ENCODE measurements at regions not wholly inside any gene's neighbourhood (a gene's known extent, or its start where the extent isn't known, plus 50 kb on each side); places are given as distances from the start of the nearest gene placed in this dataset. TPM values are rescaled to one million over a fixed set of nuclear protein-coding genes. Genes with fewer than 3 reads are reported as not detected.

- Histone ChIP-seq H4K20me1 (ENCODE audit: low read depth) (no peaks in the 10 kb centered on the region), H3K4me2 (peak overlapping the region; percentile 16), H3F3A (ENCODE audit: low read depth) (peaks cover 8% of the 10 kb centered on the region), H3K4me1 (peaks cover 23% of the 10 kb centered on the region), H3K27me3 (no peaks in the 10 kb centered on the region), H3K4me3 (no peak overlapping the region), H3K9me3 (ENCODE audit: low read depth) (no peaks in the 10 kb centered on the region), H3K27ac (no peak overlapping the region), H3K9ac (no peak overlapping the region), H2AFZ (replicated peaks) (no peak overlapping the region), H3K36me3 (no peaks in the 10 kb centered on the region), H3K79me2 (ENCODE audit: low read depth) (no peaks in the 10 kb centered on the region)
- TF ChIP-seq EZH2 (IDR thresholded peaks at IDR 0.05) (no peak), EZH2phosphoT487 (IDR thresholded peaks at IDR 0.05) (no peak), CTCF (IDR thresholded peaks at IDR 0.05) (peak; percentile 25)
- Mint-ChIP-seq H3K27me3 (ENCODE audit: insufficient read depth, low read depth) (peaks cover 3% of the 10 kb centered on the region), H3K4me3 (no peak overlapping the region), H3K9me3 (peaks cover 3% of the 10 kb centered on the region), H3K27ac (no peak overlapping the region), H3K36me3 (no peaks in the 10 kb centered on the region), H3K4me1 (peaks cover 17% of the 10 kb centered on the region)
- peak; percentile 54 for DNase-seq (ENCODE audit: low spot score)
Measured at GRCh38 chr5:77140350-77140749, 53.3 kb upstream of the ZBED3 start.

GRCh38 chr5:77139001-77139400 lies 51.9 kb upstream of the ZBED3 start:
- Histone ChIP-seq H4K20me1 (ENCODE audit: low read depth) (no peaks in the 10 kb centered on the region), H2AFZ (replicated peaks) (no peak overlapping the region), H3K79me2 (ENCODE audit: low read depth) (no peaks in the 10 kb centered on the region), H3K9me3 (ENCODE audit: low read depth) (no peaks in the 10 kb centered on the region), H3K9ac (no peak overlapping the region), H3K27me3 (no peaks in the 10 kb centered on the region), H3K4me2 (no peak overlapping the region), H3F3A (ENCODE audit: low read depth) (no peaks in the 10 kb centered on the region), H3K4me3 (no peak overlapping the region), H3K4me1 (peaks cover 23% of the 10 kb centered on the region), H3K27ac (no peak overlapping the region), H3K36me3 (no peaks in the 10 kb centered on the region)
- Mint-ChIP-seq H3K36me3 (peaks cover 4% of the 10 kb centered on the region), H3K9me3 (no peaks in the 10 kb centered on the region), H3K4me3 (no peak overlapping the region), H3K27ac (peak overlapping the region; percentile 72), H3K4me1 (peaks cover 17% of the 10 kb centered on the region), H3K27me3 (ENCODE audit: insufficient read depth, low read depth) (no peaks in the 10 kb centered on the region)
- TF ChIP-seq EZH2 (IDR thresholded peaks at IDR 0.05) (no peak), EZH2phosphoT487 (IDR thresholded peaks at IDR 0.05) (no peak), CTCF (IDR thresholded peaks at IDR 0.05) (no peak)
- peak; percentile 16 for DNase-seq (ENCODE audit: low spot score)

Small RNA genes in the stretch of these regions (small RNA-seq; reads per million reads assigned to genes)
- not detected for gene HMGB1P35
